Stimulated activated effector memory CD8-positive, alpha-beta T cell treated with anti-CD3 and anti-CD28 coated beads, Interleukin-12 subunit alpha, Interleukin-12 subunit beta, amount 100 ng/mL, for 72 hours (primary cell): ENCODE measurements at regions not wholly inside any gene's neighbourhood (a gene's known extent, or its start where the extent isn't known, plus 50 kb on each side); places are given as distances from the start of the nearest gene placed in this dataset.
"Not testable (repeated sequence)": the region's sequence is repeated elsewhere in the genome, so short reads cannot be mapped to it uniquely, and the experiment has no call there.

Source experiments
- ATAC-seq: fragments of 150-1000 bp; cut with Tn5 transposase; 2 replicates; pipeline ENCODE4 v1.10.0; 2021
- DNase-seq, 2 donors: peaks; one replicate each; pipeline ENCODE4 v3.0.0; 2021 to 2022; ENCODE audit warnings: low spot score in 2 of 2
- H3K27ac Mint-ChIP-seq: one replicate; pipeline ENCODE4 v1.8.0; 2022; ENCODE audit warnings: mild to moderate bottlenecking, mixed read lengths
- H3K36me3 Mint-ChIP-seq: one replicate; pipeline ENCODE4 v1.8.0; 2022; ENCODE audit warnings: mild to moderate bottlenecking, mixed read lengths
- H3K4me1 Mint-ChIP-seq: one replicate; pipeline ENCODE4 v1.8.0; 2022; ENCODE audit warnings: mixed read lengths
- H3K4me3 Mint-ChIP-seq: one replicate; pipeline ENCODE4 v1.8.0; 2022; ENCODE audit warnings: mild to moderate bottlenecking, mixed read lengths
- H3K9me3 Mint-ChIP-seq: one replicate; pipeline ENCODE4 v1.8.0; 2022; ENCODE audit warnings: mixed read lengths

GRCh38 chr7:67301667-67302066 is 305.0 kb downstream of the TYW1 start:
- H3K4me3 Mint-ChIP-seq: peak overlapping the region; percentile 79
- H3K9me3 Mint-ChIP-seq: no peaks in the 10 kb centered on the region
- ATAC-seq (no peak), DNase-seq (no peak)
- peak overlapping the region; percentile 94 for H3K27ac Mint-ChIP-seq
- peaks cover 36% of the 10 kb centered on the region for H3K36me3 Mint-ChIP-seq
- peaks cover 11% of the 10 kb centered on the region for H3K4me1 Mint-ChIP-seq

DNA sequence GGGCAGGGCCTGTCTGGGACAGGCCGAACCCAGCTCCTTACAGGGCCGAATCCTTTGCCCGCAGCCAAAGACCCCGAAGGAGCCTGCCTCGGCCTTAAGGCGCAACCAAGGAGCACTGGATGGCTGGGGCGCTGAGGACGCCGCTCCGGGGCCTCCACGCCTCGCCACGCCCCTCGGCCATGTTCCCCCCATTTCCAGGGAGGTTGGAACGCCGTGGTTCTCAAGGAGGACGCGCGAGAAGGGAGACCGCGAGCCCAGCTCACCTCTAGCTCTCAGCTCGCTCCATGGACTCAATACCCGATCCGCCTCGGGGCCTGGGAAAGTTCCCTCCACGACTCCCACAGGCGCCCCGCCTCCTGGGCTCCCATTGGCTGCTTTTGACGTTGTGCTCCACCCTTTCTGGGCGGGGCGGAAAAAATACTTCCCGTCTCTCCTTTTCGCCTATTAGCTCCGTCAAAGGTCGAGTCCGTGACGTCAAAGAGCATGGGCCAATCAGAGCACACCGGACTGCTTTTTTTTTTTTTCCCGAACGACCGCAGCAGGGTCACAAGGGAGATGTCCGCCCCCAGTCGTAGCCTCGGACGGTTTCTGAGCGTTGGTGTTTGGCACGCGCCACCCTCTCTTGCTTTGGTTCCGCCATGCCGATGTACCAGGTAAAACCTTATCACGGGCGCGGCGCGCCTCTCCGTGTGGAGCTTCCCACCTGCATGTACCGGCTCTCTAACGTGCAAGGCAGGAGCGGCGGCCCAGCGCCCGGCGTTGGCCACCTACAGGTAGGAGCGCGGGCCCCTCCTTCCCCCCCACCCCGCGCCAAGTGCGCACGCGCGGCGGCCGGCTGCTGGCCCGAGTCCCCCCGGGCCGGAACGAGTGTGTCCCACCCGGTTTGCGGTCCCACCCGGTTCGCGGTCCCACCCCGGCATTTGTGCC is 305.7 kb downstream of the TYW1 start:
- peaks cover 43% of the 10 kb centered on the region for H3K36me3 Mint-ChIP-seq
- peak; percentile 94 for ATAC-seq
- H3K4me3 Mint-ChIP-seq: peak overlapping the region; percentile 79

GRCh38 chr7:67304846-67305245 is 308.2 kb downstream of the TYW1 start:
- H3K27ac Mint-ChIP-seq: peak overlapping the region; percentile 17
- DNase-seq, ATAC-seq, H3K9me3 Mint-ChIP-seq: not testable (repeated sequence)
- H3K4me1 Mint-ChIP-seq: peaks cover 16% of the 10 kb centered on the region
- peak overlapping the region; percentile 13 for H3K4me3 Mint-ChIP-seq
- H3K36me3 Mint-ChIP-seq: peaks cover 68% of the 10 kb centered on the region

More for the DNA sequence above, 305.7 kb downstream of the TYW1 start:
- no peaks in the 10 kb centered on the region for H3K9me3 Mint-ChIP-seq
- H3K4me1 Mint-ChIP-seq: peaks cover 11% of the 10 kb centered on the region
- peak; percentile 90 to 98 for DNase-seq
- H3K27ac Mint-ChIP-seq: peak overlapping the region; percentile 94

DNA sequence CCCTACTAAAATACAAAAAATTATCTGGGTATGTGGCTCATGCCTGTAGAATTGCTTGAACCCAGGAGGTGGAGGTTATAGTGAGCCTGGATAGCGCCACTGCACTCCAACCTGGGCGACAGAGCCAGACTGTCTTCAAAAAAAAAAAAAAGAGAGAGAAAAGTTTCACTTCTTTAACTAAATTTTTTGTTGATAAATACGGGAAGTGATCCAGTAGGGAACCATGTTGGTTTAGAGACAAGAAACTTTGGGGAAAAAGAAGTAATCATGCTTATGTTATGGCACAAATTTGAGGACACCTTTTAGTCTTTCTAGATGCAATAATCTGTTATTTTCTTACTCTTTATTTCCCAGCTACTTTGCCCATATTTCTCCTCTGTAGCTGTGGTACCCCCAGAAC is 309.7 kb downstream of the TYW1 start:
- H3K4me1 Mint-ChIP-seq: peaks cover 11% of the 10 kb centered on the region
- H3K4me3 Mint-ChIP-seq: no peak overlapping the region
- H3K9me3 Mint-ChIP-seq: no peaks in the 10 kb centered on the region
- DNase-seq: no peak
- peaks cover 83% of the 10 kb centered on the region for H3K36me3 Mint-ChIP-seq
- ATAC-seq: no peak
- peak overlapping the region; percentile 37 for H3K27ac Mint-ChIP-seq

- Mint-ChIP-seq H3K4me1 (peaks cover 5% of the 10 kb centered on the region), H3K27ac (peak overlapping the region; percentile 39), H3K4me3 (no peak overlapping the region), H3K9me3 (no peaks in the 10 kb centered on the region), H3K36me3 (peaks cover 92% of the 10 kb centered on the region)
- DNase-seq: no peak
- no peak for ATAC-seq
Observed at GRCh38 chr7:67309764-67310549, 313.3 kb downstream of the TYW1 start.

GRCh38 chr7:67311901-67312300 is 315.3 kb downstream of the TYW1 start:
- H3K4me1 Mint-ChIP-seq: peaks cover 5% of the 10 kb centered on the region
- peaks cover 100% of the 10 kb centered on the region for H3K36me3 Mint-ChIP-seq
- DNase-seq (no peak), ATAC-seq (no peak)
- peak overlapping the region; percentile 76 for H3K27ac Mint-ChIP-seq
- H3K4me3 Mint-ChIP-seq: no peak overlapping the region
- H3K9me3 Mint-ChIP-seq: no peaks in the 10 kb centered on the region

- Mint-ChIP-seq H3K36me3 (peaks cover 99% of the 10 kb centered on the region), H3K4me1 (peaks cover 5% of the 10 kb centered on the region), H3K9me3 (no peaks in the 10 kb centered on the region), H3K27ac (peak overlapping the region; percentile 76), H3K4me3 (no peak overlapping the region)
- no peak for ATAC-seq
- no peak for DNase-seq
Observed at GRCh38 chr7:67313213-67313612, 316.6 kb downstream of the TYW1 start.

DNA sequence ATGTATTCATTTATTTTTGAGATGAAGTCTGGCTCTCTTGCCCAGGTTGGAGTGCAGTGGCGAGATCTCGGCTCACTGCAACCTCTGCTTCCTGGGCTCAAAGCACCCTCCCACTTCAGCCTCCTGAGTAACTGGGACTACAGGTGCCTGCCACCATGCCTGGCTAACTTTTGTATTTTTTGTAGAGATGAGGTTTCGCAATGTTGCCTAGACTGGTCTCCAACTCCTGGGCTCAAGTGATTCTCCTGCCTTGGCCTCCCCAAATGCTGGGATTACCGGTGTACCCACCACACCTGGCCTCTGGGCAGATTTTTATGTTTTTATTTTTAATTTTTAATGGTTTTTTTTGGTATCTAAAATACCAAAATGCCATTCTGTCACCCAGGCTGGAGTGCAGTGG is 320.3 kb downstream of the TYW1 start:
- not testable (repeated sequence) for H3K9me3 Mint-ChIP-seq

GRCh38 chr7:67328257-67328656 is 331.6 kb downstream of the TYW1 start:
- not testable (repeated sequence) for H3K4me3 Mint-ChIP-seq, DNase-seq, H3K9me3 Mint-ChIP-seq, H3K27ac Mint-ChIP-seq, ATAC-seq, H3K4me1 Mint-ChIP-seq, H3K36me3 Mint-ChIP-seq

More for the DNA sequence above, 320.3 kb downstream of the TYW1 start:
- not testable (repeated sequence) for ATAC-seq, H3K27ac Mint-ChIP-seq, H3K4me3 Mint-ChIP-seq, H3K4me1 Mint-ChIP-seq, DNase-seq
- peaks cover 93% of the 10 kb centered on the region for H3K36me3 Mint-ChIP-seq

- not testable (repeated sequence) for H3K27ac Mint-ChIP-seq, DNase-seq, ATAC-seq, H3K4me3 Mint-ChIP-seq, H3K9me3 Mint-ChIP-seq, H3K4me1 Mint-ChIP-seq
- H3K36me3 Mint-ChIP-seq: peaks cover 13% of the 10 kb centered on the region
Observed at GRCh38 chr7:67335165-67335564, 338.5 kb downstream of the TYW1 start.

DNA sequence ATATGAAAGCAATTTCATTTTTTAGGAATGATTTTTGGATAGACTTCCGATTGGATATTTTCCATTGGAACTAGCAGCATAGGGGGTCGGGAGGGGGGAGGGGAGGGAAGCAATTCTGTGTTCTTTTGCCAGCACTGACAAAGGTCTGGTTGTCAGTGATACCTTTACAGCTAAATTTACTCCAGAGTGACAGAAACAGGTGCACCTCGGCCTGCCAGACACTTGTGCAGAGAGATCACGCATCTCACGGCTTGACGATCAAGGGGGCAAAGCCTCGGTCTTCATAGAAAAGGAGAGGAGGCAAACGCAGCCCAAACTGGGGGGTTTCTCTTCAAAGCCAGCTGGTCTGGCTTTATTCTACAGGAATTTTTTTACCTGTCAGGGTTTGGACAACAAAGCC is 339.0 kb downstream of the TYW1 start:
- peaks cover 18% of the 10 kb centered on the region for H3K36me3 Mint-ChIP-seq
- DNase-seq, H3K9me3 Mint-ChIP-seq, ATAC-seq, H3K27ac Mint-ChIP-seq, H3K4me3 Mint-ChIP-seq, H3K4me1 Mint-ChIP-seq: not testable (repeated sequence)

GRCh38 chr7:67338545-67338944 is 341.9 kb downstream of the TYW1 start:
- not testable (repeated sequence) for ATAC-seq, H3K4me3 Mint-ChIP-seq, H3K9me3 Mint-ChIP-seq, H3K27ac Mint-ChIP-seq, DNase-seq, H3K4me1 Mint-ChIP-seq
- peaks cover 25% of the 10 kb centered on the region for H3K36me3 Mint-ChIP-seq

DNA sequence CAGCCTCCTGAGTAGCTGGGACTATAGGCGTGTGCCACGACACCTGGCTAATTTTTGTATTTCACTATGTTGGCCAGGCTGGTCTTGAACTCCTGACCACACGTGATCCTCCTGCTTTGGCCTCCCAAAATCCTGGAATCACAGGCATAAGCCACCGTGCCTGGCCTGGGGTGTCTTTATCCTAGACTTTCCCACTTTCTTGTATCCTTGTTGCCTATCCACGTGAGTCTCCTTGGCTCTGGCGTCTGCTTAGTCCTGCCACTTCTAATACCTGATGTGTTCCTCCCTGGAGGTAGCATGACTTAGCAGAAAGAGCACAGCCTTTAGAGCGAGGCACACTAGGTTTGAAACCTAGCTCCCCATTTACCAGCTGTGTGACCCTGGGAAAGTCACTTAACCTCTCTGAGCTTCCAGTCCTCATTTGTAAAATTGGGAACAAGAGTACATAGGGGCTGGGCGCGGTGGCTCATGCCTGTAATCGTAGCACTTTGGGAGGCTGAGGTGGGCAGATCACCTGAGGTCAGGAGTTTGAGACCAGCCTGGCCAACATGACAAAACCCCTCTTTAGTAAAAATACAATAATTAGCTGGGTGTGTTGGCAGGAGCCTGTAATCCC is 344.6 kb downstream of the TYW1 start:
- peak in 1 of 2 donors; percentile 22 for DNase-seq
- H3K27ac Mint-ChIP-seq: no peak overlapping the region

GRCh38 chr7:67343114-67343513 is 346.5 kb downstream of the TYW1 start:
- H3K36me3 Mint-ChIP-seq: peaks cover 25% of the 10 kb centered on the region
- no peak overlapping the region for H3K4me3 Mint-ChIP-seq
- no peaks in the 10 kb centered on the region for H3K4me1 Mint-ChIP-seq
- ATAC-seq (no peak), DNase-seq (peak in 1 of 2 donors; percentile 34)
- H3K9me3 Mint-ChIP-seq: no peaks in the 10 kb centered on the region
- H3K27ac Mint-ChIP-seq: no peak overlapping the region

More for the DNA sequence above, 344.6 kb downstream of the TYW1 start:
- Mint-ChIP-seq H3K36me3 (peaks cover 25% of the 10 kb centered on the region), H3K4me3 (no peak overlapping the region), H3K4me1 (no peaks in the 10 kb centered on the region), H3K9me3 (no peaks in the 10 kb centered on the region)
- no peak for ATAC-seq

GRCh38 chr7:67343572-67343971 is 346.9 kb downstream of the TYW1 start:
- ATAC-seq (no peak), DNase-seq (no peak)
- no peaks in the 10 kb centered on the region for H3K4me1 Mint-ChIP-seq
- no peaks in the 10 kb centered on the region for H3K9me3 Mint-ChIP-seq
- no peak overlapping the region for H3K4me3 Mint-ChIP-seq
- H3K27ac Mint-ChIP-seq: no peak overlapping the region
- H3K36me3 Mint-ChIP-seq: peaks cover 25% of the 10 kb centered on the region
